OCI-LY3 (cell line): ENCODE measurements at regions not wholly inside any gene's neighbourhood (a gene's known extent, or its start where the extent isn't known, plus 50 kb on each side); places are given as distances from the start of the nearest gene placed in this dataset.
"Not testable (repeated sequence)": the region's sequence is repeated elsewhere in the genome, so short reads cannot be mapped to it uniquely, and the experiment has no call there.

Source experiments
- CTCF ChIP-seq: fragments of 200-600, 300-600 bp; sonication (generic); IDR thresholded peaks from 2 replicates; pipeline ENCODE4 v1.5.1; 2014; ENCODE audit warnings: antibody characterized with exemption, low read length, low read depth
- EZH2phosphoT487 ChIP-seq: fragments of 200-600 bp; shearing (Covaris generic); IDR thresholded peaks from 2 replicates; pipeline ENCODE4 v1.6.1; 2018; ENCODE audit warnings: antibody characterized with exemption, mixed run types, low read depth

- TF ChIP-seq CTCF, EZH2phosphoT487: not testable (repeated sequence)
Observed at GRCh38 chr15:19995296-19995695, 546.3 kb downstream of the GOLGA6L6 start.
